HG03175 (cell line): ENCODE measurements at regions not wholly inside any gene's neighbourhood (a gene's known extent, or its start where the extent isn't known, plus 50 kb on each side); places are given as distances from the start of the nearest gene placed in this dataset.

Source experiments
- ATAC-seq: cut with Tn5 transposase; IDR thresholded peaks from one replicate; pipeline ENCODE4 v1.9.1; 2021; ENCODE audit warnings: mild to moderate bottlenecking, moderate library complexity; ENCODE audit not compliant: unreplicated experiment

DNA sequence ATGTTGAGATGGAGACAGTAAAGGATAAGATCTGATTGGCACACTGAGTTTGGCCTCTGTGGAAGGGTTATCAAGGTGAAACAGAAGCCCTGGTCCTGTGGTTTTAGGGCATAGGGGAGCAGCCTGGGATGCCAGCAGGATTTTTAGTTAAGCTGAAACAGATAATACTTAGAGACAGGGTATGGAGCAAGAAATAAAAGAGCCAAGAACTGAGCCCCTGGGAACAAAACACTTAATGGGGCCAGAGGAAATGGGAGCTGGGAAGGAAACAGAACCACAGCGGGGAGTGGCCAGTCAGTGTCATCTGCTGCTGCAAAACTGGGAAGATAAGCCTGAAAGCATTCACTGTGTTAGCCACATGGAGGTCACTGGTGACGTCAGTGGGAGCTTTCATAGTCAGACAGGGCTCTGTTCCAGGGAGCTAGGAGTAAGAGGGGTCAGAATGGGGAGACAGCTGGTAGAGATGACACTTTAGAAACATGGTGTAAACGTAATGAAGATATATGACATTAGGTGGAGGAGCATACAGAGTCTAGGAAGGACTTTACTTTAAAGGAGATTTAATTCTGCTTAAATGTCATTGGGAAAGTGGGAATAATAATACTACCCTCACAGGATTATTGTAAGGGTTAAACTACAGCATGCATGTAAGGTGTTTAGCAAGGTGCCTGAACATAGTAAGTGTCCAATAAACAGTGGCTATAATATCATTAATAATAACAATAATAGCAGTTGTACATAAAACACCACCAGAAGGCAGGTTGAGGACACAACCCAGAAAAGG lies 172.7 kb upstream of the CTNNB1 start:
- ATAC-seq, result no peak

DNA sequence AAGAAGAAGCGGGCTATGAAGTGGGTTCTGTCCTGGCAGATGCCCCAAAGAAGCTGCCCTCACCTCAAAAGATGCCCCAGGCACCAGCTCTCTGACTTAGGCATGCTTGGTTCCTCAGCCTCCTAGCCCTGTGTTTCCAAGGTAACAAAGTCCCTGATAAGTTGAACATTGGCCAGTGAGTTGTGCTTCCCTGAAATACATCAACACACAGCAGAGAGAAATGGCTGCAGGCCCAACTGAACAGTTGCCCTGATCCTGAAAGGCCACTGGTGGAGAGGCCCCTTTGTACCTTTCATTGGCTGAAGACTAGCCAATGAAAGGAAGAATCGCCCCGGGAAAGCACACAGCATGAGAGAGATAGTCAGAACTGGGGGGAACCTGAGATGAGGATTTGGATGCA lies 169.9 kb upstream of the CTNNB1 start:
- no peak for ATAC-seq

DNA sequence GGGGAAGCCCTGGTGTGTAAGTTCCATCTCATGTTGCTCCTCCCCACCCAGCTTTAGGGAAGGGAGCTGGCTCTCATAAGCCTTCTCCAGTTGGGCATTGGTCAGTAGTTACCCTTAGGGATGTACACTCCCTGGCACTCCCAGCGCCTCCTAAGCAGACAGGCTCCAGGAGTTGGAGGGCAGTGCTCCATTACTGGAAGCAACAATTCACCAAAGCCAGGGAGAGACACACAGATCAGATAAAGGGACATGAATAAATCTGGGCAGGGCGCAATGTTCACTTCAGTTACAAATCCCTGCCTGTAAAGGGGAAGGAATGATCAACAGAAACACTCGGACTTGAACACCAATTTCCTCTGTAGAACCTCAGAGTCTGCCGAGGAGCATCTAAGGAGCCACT lies 169.1 kb upstream of the CTNNB1 start:
- no peak for ATAC-seq

DNA sequence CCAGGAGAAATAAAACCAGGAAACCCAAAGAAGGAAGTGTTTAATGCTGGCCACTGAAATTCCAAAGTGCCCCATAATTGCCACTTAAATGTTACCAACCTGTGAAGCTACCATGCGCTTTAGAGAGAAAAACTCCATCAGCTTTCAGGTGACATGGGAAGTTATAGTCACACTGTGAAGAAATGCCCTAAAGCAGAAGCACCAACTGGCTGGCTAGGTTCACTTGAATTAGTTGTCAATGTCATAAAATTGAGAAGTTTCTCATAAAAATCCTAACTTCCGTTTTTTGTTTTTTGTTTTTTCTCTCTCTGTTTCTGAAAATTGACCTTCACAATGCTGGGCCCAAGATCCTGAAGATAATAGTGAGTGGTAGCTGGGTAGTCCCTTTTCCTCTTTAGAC lies 167.9 kb upstream of the CTNNB1 start:
- ATAC-seq, result no peak

DNA sequence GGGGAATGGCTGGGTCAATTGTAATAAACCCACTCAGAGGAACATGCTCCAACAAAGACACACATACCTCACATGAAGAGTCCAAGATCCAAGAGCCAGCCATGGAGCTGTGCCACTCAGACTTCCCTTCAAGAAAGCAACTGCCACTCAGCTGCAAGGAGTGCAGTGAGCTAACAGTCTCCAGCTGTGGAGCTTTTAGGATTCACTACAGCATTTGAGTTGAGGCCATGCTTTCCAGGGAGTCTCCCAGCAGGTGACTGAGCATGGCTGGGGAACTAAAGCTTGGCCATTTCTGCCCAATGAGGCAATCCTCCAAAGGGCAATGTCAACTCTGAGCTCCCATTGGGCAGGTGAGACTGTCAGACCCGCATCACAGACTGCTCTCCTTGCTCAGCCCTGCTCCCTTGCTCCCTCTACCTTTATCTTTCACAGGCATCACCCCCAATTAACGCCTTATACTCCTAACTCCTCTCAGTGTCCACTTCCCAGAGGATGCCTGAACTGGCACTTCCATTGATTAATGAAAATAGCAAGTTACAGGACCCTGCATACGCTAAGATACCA lies 165.3 kb upstream of the CTNNB1 start:
- no peak for ATAC-seq

DNA sequence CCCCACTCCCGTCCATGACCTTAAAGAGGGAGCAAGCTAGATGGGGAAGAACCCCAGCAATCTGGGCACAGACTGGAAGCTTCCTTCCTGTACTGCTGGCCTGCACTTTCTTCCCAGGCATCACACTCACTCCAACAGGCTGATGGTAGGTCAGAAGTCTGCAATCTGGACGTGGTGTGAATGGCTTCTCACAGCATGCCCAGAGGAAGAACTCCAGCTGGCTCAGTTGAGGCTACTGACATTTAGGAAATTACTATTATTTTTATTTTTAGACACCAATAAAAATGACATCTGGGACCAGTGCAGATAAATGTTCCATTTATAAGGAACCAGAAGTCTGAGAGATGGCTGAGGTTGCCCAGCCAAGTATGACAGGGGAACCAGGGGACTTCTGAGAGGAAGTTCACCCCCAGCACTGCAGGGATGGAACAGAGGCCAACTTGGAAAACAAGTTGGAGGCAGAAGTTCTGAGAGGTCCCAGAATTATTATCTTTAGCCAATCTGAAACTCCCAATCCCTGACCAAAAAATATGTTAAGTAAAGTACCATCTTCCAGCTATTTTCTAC lies 163.8 kb upstream of the CTNNB1 start:
- no peak for ATAC-seq

DNA sequence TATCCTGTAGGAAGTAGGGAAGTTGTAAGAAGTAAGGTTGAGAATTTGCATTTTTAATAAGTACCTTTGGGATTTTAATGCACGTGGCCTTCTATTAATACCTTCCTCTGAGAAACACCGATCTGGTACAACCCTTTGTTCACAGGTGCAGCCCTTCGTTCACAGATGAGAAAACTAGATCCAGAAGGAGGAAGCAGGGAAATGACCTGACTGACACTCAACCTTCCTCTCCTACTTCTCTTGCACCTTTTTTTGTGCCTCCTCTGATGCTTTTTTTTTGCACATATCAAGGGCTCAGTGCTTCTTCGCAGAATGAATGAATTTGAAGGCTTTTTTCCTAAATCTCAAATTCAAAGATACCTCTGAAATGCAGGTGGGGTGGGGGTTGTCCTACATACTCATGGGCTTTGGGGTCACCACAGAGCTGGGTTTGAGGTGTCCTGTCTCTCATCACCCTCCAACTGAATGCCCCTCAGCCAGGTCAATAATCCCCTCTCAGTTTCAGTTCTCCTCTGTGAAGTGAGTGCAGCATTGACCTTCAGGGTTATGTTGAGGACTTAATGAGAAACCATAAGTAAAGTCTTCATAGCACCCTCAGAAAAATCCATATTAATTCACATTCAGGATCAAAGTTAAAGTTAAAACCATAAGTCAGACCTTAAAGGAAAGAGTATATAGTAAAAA lies 161.5 kb upstream of the CTNNB1 start:
- no peak for ATAC-seq

DNA sequence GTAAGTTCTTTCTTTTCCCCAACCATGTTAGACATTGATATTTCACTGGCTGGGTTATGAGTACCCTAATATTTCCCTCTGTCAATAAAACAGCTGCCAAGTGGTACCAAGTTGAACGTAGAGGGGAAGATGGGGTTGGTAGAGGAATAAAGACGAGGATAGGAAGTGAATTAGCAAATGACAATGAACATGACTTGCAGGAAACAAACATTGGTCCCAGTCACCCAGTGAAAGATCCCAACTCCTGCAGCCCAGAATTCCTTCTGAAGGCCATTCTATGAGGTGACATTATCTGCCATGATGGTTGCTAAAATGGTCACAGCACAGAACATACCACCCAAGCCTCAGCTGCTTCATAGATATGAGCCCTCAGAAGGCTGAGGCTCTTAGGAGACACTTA lies 159.0 kb upstream of the CTNNB1 start:
- ATAC-seq, result no peak

DNA sequence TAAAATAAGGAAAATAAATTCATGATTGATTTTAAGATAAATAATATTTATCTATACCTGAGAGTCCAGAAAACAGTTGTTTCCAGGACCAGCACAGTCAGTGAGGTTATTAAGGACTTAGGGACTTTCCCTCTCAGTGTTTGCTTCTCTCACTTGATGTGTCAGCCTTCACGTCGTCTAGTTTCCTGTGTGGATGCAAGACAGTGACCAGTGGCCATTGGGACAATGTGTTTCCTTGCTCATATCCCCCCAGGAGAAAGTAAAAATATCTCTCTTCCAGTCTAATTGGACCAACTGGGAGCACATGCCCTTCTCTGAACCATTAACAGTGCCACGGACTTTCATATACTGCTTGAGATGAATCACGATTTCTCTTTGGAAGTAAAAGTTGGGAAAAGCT lies 157.8 kb upstream of the CTNNB1 start:
- no peak for ATAC-seq

DNA sequence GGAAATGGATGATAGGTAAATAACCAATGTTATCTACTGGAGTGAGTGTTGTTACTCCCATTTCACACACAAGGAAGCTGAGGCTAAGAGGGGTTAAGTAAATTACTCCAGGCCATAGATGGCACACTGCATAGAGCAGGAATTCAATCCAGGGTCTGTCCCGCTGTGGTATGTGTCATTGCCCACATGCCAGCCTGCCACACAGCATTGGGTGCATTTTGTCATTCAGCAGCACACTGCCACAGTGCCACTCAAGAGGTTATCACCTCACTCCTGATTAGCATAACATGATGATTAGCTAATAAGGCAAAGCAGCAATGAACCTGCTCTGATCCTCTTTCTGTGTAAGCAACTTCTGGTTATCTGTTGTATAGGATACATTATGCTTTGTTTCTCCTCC lies 157.4 kb upstream of the CTNNB1 start:
- ATAC-seq, result no peak

DNA sequence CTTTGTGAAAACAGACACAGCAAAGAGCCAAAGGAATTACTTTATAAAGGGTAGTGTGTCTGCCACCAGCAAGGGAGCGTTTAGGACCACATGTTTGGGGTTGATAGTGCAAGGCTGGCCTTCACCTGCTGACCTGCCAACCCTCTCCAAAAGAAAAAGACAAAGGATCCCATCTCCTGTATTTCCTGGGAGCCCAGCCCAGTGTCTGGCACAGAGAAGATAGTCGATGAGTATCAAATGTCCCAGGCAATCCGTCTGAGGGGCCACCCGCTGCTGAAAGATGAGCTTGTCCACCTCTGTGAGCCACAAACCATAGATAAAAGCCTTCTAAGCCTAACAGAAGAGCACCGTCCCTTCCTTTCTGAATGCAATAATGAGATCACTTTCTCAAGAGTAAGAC lies 154.8 kb upstream of the CTNNB1 start:
- ATAC-seq, result no peak

DNA sequence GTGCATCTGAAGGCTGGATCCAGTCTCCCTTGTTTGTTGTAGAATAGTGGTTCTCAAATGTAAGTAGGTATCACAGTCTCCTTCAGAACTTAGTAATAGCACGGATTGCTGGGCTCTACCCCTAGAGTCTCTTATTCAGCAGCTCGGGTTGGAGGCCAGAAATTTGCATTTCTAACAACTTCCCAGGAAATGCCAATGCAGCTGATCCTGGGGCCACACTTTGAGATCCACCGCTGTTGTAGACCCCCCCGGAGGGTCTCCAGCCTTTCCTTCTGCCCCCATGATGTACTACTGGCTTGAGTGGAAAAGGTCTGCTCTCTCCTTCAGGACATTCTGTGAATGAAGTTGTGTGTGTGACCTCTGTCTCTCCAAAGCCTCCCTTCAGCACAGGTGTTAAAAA lies 153.8 kb upstream of the CTNNB1 start:
- no peak for ATAC-seq

DNA sequence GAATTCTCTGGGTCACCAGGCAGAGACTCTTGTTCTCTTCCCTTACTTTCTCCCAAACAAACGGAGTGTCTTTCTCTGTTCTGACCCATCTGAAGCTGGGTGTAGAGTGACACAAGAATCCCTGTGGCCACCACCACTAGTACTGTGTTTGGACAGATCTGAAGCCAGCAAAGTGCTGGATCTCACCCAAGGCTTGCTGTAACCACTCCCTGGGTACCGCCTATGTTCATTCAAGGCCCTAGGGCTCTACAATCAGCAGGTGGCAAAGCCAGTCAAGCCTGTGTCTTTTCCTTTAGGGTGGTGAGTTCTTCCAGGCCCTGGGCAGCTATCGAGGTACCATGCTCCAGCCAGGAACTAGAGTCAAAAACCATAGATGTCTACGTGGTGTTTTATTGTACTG lies 149.2 kb upstream of the CTNNB1 start:
- ATAC-seq, result no peak

DNA sequence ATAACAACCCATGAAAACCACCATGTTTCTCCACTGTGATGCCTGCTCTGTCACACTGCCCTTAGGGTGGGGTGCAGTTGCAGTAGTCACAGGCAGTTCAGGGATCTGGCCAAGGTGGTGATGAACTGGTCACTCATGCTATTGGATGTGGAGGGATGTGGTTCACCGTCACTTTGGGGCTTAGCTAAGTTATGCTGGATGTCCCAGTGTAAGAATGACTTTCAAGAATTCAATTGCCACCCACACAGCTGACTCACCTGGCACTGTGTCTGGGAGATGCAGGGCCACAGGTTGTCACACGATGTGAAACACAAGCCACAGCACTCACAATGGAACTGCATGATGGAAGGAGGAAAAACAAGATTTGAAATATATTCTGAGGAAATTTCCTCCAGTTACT lies 146.1 kb upstream of the CTNNB1 start:
- no peak for ATAC-seq

DNA sequence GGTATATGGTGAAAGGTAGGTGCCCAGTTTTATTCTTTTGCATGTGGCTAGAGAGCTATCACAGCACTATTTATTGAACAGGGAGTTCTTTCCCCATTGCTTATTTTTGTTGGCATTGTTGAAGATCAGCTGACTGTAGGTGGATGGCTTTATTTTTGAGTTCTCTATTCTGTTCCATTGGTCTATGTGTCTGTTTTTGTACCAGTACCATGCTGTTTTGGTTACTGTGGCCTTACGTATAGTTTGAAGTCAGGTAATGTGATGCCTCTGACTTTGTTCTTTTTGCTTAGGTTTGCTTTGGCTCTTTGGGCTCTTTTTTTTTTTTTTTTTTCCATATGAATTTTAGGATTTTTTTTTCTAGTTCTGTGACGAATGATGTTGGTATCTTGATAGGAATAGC lies 139.2 kb upstream of the CTNNB1 start:
- no peak for ATAC-seq

DNA sequence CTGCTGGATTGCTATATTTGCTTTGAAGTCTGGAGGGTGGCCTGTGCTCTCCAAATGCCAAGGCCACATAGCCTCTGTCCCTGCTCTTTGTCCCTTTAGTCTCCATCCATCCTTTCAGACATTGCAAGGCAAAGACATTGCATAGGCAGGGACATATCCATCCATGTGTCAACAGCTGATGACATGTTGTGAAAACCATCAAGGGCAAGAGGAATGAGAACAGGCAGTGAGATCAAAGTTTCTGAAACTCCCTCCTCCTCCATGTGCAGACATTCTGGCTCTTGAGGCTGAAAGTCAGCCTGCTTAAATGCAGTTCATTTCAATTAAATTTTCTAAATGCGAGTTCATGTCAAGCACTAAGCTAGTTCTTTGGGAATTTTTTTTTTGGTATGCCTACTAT lies 135.2 kb upstream of the CTNNB1 start:
- ATAC-seq, result no peak

DNA sequence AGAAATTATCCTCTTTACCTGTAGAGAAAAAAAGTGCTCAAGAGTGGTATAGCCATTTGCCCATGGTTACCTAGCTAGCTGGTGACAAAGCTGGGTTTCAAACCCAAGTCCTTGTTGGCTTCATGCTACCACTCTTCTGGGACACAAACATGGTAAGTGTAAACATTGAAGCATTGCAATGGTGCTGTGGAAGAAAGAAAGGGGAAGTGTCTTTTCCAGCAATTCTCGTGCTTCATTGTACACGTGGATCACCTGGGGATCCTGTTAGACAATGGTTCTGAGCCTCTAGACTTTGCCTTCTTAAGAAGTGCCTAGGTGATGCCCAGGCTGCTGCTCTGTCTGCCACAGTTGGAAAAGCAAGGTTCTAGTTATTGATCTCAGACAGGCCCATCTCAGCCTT lies 134.8 kb upstream of the CTNNB1 start:
- no peak for ATAC-seq

DNA sequence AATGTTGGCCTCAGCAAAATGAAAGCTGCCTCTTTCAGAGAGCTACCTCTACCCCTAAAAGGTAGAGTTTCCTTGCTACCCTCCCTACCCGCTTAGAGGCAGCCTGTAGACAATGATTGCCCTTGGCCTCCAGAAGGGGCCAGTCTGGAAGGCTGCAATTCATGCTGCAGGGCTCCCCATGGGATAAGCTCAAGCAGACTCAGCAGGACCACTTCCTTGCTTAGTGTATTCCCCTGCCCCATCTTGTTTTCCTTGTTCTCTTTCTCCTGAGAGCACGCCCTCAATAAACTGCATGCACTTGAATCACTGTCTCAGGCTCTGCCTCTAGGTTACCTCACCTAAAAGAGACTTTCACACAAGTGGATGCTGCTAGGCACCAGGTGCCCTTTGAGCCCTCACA lies 134.0 kb upstream of the CTNNB1 start:
- no peak for ATAC-seq

DNA sequence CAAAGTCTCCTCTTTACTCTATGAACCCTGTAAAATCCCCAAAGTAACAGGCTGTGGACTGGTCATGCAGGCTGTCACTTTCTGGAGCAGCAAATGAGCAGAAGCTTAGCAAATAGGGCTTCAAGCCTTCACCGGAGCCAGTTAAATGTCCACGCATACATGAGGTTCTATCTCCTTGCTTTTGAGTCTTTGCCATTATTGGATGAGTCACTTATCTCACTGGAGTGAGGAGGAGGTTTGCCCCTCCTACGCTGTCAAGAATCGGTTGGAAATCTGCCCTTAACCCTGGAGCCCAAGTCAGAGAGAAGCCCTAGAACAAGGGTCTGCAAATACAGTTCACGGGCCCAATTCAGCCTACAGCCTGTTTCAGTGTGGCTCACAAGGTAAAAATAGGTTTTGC lies 126.1 kb upstream of the CTNNB1 start:
- ATAC-seq, result no peak

DNA sequence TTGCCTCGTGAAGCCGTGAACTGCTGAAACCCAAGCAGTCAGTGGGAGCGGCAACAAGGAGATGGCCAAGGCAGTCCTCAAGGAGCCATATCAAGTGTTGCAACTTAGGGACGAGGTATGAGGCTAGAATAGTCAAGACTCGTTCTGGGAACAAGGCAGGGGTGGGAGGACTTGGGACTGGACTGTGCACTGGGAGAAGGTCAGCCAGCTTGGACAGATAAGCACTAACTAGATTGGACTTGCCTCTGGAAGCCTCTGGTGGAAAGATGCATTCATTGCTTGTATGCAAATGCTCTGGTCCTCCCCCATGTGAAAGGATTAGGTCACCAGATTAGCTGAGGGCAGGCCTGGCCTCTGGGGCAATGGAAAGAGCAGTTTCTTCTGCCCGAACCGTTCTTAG lies 123.3 kb upstream of the CTNNB1 start:
- no peak for ATAC-seq

DNA sequence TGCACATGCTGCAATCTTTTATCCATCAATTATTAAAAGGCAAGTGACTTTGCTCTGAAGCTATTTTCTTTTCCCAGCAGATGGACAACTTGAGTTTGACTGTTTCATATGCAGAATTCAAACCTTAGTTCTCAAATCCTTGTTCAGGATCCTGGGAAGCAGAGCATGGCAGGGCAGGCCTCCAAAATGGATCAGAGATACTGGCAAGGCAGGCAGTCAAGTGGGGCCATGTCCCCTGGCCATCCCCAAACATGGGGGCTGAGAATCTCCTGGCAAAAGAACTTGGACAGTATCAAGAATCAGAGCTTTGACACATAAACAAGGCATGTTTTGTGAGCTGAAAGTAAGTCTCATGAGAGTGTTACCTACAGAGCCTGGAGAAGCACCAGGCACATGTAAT lies 122.9 kb upstream of the CTNNB1 start:
- ATAC-seq, result no peak

DNA sequence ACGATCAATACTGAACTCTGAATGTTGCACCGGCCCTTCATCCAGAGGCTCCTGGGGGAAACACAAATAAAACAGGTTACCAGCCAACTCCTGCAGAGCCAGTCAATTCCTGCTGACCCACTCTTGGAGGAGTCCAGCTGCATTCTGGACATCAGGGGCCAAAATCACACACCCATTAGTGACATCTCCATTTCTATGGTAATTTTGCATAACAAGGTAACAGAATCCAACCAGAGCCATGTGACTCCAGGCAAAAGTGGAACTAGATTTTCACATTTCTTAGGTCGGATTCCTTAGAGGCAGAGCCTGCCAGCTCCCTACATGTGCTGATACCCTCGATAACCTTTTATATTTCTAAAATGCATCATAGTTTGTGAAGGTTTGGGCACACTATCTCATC lies 119.2 kb upstream of the CTNNB1 start:
- ATAC-seq, result no peak
